ENCODE measurements at regions not wholly inside any gene's neighbourhood (a gene's known extent, or its start where the extent isn't known, plus 50 kb on each side); places are given as distances from the start of the nearest gene placed in this dataset.

DNA sequence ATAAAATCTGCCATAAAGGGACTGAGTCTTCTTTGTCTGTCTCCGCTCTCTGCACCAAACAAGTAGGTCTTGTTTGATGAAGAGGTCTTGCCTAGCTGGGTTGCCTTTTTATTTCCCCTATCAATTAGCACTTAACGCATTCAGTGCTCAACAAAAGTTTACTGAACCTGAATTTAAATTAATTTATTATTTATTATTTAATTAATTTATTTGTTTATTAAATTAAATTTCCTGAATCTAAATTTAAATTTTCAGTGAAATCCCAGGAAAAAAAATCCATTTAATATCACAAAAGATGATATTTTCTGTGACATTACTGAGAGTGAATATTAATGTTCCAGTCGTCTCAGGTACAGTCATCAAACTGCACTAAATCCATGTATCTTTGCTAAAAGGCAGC lies 164.9 kb upstream of the AGTR1 start:
- TF ChIP-seq CTCF (IDR thresholded peaks at IDR 0.05) (no peak), POLR2A (IDR thresholded peaks at IDR 0.05) (no peak)
